ENCODE measurements at regions not wholly inside any gene's neighbourhood (a gene's known extent, or its start where the extent isn't known, plus 50 kb on each side); places are given as distances from the start of the nearest gene placed in this dataset.

GRCh38 chr18:56380685-56381084, 257.7 kb downstream of the TXNL1 start:
- no peak for DNase-seq (ENCODE audit: low spot score)

- no peak for DNase-seq (ENCODE audit: low spot score)
These were observed 259.1 kb downstream of the TXNL1 start for GRCh38 chr18:56379256-56379655.

DNA sequence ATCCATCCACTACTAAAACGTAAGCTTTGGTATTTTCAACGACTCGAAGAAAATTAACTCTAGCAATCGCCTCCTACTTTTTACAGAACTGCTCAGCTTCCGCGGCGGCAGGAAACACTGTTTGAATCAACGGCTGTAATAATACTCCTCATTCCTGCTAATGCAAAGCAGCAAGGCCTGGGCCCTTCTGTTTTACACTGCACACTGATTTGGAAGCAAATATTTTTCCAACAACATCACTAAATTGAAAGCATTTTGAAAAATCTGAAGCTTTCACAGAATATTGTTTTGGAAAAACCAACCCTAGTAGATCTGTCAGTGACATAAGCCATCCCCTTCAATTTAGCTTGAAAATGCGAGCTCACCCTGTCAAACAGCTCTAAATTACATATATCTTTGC, 261.2 kb downstream of the TXNL1 start:
- no peak for DNase-seq (ENCODE audit: low spot score)

GRCh38 chr18:56374007-56374655, 264.3 kb downstream of the TXNL1 start:
- no peak for DNase-seq (ENCODE audit: low spot score)

DNA sequence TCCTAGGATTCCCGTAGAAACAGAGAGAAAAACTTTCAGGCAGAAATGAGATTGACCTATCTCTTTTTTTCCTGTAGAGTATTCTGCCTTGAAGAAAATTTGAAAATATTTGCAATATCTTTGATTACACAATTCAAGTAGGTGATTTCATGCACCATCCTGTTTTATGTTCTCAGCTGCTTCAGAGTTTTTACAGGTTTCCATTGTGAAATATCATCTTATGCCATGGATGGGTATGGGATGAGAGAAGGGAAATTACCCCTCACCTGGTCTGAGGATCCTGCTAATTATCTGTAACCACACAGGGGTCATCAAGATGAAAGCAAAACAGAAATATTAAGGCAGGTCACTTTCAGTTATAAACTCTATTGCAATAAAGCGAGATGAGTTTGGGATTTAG, 264.8 kb downstream of the TXNL1 start:
- DNase-seq (ENCODE audit: low spot score) = no peak

GRCh38 chr18:56368066-56368465, 270.3 kb downstream of the TXNL1 start:
- DNase-seq (ENCODE audit: low spot score) = no peak

DNA sequence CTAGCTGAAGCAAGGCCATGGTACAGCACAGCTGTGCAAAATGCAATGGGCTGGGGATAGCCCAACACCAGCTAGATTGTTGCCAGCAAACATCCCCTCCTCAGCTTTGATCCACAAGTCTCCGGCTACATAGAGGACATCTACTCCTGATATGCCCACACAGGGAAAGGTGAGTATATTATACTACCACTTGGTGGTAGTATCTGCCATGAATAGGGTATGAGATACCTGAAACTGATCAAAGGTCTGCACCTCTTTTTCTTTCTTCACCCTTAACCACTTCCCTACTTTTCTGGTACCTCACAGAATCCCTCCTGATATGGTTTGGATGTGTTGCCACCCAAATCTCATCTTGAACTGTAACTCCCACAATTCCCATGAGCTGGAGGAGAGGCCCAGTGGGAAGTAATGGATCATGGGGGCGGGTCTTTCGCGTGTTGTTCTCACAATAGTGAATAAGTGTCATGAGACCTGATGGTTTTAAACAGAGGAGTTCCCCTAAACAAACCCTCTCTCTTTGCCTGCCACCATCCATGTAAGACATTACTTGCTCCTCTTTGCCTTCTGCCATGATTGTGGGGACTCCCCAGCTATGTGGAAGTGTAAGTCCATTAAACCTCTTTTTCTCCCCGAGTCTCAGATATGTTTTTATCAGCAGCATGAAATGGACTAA, 279.6 kb downstream of the TXNL1 start:
- DNase-seq (ENCODE audit: low spot score) = no peak

DNA sequence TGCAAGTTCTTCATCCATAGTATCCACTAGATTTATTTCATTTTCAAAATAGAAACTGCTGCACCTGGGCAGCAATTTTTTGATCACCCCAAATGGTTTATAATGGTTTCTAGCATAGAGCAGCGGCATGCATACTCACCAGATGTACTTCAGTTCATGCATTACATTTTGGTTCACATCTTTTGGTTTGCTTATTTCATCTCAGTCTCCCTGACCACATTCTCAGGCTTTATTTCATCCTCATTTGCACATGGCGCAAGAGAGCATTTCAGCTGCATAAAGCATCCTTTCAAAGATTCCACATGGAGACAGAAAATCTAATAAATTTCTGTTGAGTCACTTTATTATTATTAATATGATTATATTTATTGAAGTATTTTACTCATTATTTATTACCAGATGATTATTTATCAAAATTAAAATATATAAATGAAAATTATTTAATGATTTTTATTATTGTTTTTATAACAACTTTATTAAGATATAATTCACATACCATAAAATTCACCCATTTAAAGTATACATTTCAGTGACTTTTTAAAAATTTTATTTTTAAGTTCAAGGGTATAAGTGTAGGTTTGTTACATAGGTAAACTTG, 284.6 kb downstream of the TXNL1 start:
- no peak for DNase-seq (ENCODE audit: low spot score)

- no peak for DNase-seq (ENCODE audit: low spot score)
These were observed 286.4 kb downstream of the TXNL1 start for GRCh38 chr18:56351911-56352500.

DNA sequence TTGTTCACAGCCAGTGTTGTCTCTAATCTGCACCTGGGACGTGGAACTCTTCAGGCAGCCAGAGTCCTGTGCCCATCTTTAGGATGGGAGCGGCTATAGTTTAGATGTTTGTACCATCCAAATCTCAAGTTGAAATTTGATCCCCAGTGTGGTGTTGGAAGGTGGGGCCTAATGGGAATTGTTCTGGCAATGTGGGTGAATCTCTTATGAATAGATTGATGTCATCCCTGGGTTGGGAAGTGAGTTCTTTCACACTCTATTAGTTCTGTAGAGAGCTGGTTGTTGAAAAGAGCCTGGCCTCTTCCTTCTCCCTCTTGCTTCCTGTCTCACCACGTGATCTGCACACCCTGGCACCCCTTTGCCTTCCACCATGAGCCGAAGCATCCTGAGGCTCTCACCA, 300.9 kb downstream of the TXNL1 start:
- no peak for DNase-seq (ENCODE audit: low spot score)

GRCh38 chr18:56333839-56334238, 304.6 kb downstream of the TXNL1 start:
- no peak for DNase-seq (ENCODE audit: low spot score)

DNA sequence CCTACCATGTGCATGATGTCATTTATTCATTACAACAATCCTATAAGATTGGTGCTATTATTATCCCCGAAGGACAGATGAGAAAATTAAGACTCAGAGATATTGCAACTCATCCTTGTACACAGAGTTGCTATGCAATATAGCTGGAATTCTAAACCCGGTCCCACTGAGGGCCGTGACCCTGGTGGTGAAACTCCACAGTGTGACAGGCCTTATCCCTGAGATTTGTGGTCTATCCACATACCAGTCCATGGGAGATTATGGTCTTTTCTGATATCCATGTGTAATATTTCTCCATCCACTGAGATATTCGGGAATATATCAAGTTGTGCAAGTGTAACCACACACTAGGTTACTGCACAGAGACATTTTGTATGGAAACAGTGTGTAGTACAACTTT, 305.2 kb downstream of the TXNL1 start:
- no peak for DNase-seq (ENCODE audit: low spot score)

- no peak for DNase-seq (ENCODE audit: low spot score)
These were observed 306.0 kb downstream of the TXNL1 start for GRCh38 chr18:56332371-56332770.

- DNase-seq (ENCODE audit: low spot score) = no peak
These were observed 307.9 kb downstream of the TXNL1 start for GRCh38 chr18:56330366-56331110.

DNA sequence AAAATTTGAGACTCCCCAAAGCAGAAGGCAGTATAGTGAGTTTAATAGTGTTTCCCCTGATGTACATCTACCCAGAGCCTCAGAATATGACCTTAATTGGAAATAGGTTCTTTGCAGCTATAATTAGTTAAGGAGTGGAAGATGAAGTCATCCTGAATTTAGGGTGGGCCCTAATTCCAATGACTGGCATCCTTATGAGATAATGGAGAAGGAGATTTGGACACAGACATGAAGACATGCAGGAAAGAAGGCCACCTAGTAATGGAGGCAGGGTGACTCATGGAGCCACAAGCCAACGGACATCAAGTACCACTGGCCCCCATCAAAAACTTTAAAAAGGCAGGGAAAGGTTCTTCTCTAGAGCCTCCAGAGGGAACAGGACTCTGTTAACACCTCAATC, 308.9 kb downstream of the TXNL1 start:
- no peak for DNase-seq (ENCODE audit: low spot score)

GRCh38 chr18:56327191-56327885, 311.1 kb downstream of the TXNL1 start:
- no peak for DNase-seq (ENCODE audit: low spot score)

DNA sequence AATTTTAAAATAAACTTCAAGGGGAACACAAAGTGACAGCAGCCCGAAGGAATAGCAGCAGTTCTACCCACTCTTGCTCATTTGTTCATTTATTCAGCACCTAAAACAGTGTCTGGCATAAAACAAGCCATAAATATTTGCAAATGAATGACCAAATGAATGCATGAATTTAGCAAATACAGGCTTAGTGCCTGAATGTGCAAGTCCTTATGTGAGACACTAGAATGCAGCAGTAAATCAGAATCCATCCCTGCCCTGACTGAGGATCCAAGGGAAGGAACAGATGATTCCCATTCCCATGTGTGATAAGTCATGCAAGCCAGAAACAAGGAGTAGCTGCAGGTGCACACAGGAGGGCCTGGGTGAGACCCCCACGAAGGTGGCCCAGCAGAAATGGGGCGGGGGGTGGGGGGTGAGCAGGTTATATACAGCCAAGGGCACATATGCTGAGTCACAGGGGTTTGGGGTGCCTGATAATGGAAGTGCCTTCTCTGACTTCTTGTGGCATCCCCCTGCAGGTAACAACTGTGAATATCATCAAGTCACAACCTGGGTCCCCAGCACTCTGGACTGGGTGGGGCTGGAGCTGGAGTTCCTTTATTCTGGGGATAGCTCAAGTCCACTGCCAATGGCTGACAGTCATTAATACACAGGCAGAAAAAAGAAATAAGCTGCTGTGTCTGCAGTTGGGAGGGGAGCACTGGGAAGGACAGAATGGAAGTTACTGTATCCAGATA, 311.9 kb downstream of the TXNL1 start:
- no peak for DNase-seq (ENCODE audit: low spot score)

- no peak for DNase-seq (ENCODE audit: low spot score)
These were observed 314.7 kb downstream of the TXNL1 start for GRCh38 chr18:56323673-56324072.

DNA sequence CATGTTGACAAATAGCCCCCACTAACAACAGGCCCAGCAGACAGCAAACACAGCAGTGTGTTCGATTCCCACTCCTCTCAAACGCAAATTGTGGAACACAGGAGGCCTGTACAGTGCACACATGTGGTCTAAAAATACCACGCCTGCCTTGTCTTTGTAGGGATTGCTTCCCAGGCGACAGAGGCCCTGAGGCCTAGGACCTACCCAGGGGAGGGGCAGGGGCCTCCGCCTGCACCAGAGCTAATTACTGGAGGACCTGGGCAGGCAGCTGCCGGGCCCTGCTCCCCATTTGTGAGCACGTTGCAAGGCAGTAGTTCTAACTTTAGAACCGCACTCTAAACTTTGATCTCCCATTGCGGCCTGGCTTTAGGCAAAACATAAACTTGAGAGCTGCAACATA, 316.0 kb downstream of the TXNL1 start:
- DNase-seq (ENCODE audit: low spot score) = no peak

GRCh38 chr18:56321470-56321869, 316.9 kb downstream of the TXNL1 start:
- peak; percentile 20 for DNase-seq (ENCODE audit: low spot score)

DNA sequence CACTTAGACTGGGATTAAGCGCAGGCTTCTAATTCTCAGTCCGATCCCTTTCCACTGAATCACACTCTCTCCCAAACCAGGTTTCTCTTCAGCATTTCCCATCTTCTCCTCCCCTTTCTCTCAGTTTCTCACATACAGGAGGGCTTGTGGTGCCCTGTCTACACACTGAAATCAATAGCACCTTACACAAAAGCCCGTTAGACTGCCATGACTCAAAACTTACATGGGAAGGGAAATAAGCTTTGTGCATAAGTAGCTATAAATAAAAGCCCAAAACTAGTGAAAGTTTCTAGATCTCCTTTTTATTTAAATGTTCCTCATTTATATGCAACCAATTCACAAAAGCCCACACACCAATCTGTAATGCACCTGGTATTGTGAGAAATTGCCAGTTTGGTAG, 318.4 kb downstream of the TXNL1 start:
- DNase-seq (ENCODE audit: low spot score) = no peak
